Neural crest cell (in vitro differentiated cells): ENCODE measurements at regions not wholly inside any gene's neighbourhood (a gene's known extent, or its start where the extent isn't known, plus 50 kb on each side); places are given as distances from the start of the nearest gene placed in this dataset.
"Not testable (repeated sequence)": the region's sequence is repeated elsewhere in the genome, so short reads cannot be mapped to it uniquely, and the experiment has no call there.

Source experiments
- DNase-seq: peaks from one replicate; pipeline ENCODE4 v3.0.0; 2021; ENCODE audit warnings: low read depth, mixed read lengths, low spot score
- H3K27ac Mint-ChIP-seq: one replicate; pipeline ENCODE4 v1.8.0; 2021; ENCODE audit warnings: mild to moderate bottlenecking, mixed read lengths; ENCODE audit not compliant: unreplicated experiment
- H3K27me3 Mint-ChIP-seq: 2 replicates; pipeline ENCODE4 v1.8.0; 2021; ENCODE audit warnings: low read depth, mild to moderate bottlenecking, mixed read lengths
- H3K36me3 Mint-ChIP-seq: 2 replicates; pipeline ENCODE4 v1.8.0; 2021; ENCODE audit warnings: low read depth, mild to moderate bottlenecking, mixed read lengths
- H3K4me1 Mint-ChIP-seq: 2 replicates; pipeline ENCODE4 v1.8.0; 2021; ENCODE audit warnings: mixed read lengths
- H3K4me3 Mint-ChIP-seq: one replicate; pipeline ENCODE4 v1.8.0; 2021; ENCODE audit warnings: mild to moderate bottlenecking, mixed read lengths
- H3K9me3 Mint-ChIP-seq: 2 replicates; pipeline ENCODE4 v1.8.0; 2021; ENCODE audit warnings: mixed read lengths

DNA sequence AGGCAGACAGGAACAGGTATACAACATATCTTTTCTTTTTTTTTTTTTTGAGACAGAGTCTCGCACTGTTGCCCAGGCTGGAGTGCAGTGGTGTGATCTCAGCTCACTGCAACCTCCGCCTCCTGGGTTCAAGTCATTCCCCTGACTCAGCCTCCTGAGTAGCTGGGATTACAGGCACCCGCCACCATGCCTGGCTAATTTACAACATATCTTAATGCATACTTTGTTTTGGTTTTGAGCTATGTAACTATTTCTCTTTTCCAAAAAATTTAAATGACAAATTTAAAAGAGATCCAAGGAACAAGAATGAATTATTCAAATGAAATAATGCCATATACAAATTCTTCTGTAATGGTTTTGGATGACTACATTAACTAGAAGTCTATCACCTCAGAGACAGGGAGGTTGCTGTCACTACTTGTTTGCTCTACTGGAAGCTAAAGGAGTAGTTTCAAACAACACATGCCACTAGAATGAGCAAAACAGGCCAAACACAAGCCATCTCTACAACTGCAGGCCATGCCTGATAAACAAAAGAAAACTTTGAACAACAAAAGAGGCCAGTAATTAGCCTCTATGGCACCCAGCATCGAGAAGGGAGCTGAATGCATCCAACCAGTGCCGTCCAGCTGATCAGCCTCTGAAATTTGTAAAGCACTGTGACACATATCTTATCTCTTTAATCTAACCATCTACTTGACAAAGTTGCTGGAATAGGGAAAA lies 133.6 kb upstream of the VOPP1 start:
- not testable (repeated sequence) for H3K27ac Mint-ChIP-seq, H3K36me3 Mint-ChIP-seq, H3K4me1 Mint-ChIP-seq, H3K9me3 Mint-ChIP-seq, DNase-seq, H3K27me3 Mint-ChIP-seq, H3K4me3 Mint-ChIP-seq

DNA sequence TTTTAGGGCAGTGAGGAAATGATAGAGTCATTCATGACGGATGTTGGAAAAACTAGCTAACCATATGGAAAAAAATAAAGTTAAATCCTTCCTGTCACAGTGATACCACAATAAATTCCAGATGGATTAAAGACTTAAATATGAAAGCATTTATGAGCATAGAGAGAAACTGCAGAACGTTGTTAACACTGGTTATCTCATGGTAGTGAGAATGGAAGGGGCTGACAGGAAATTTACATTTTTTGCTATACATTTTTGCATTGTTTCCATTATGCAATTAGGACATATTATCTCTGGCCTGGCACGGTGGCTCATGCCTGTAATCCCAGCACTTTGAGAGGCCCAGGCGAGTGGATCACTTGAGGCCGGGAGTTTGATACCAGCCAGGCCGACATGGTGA lies 130.5 kb upstream of the VOPP1 start:
- H3K4me1 Mint-ChIP-seq, H3K27ac Mint-ChIP-seq, H3K4me3 Mint-ChIP-seq, H3K27me3 Mint-ChIP-seq, DNase-seq, H3K36me3 Mint-ChIP-seq, H3K9me3 Mint-ChIP-seq: not testable (repeated sequence)

DNA sequence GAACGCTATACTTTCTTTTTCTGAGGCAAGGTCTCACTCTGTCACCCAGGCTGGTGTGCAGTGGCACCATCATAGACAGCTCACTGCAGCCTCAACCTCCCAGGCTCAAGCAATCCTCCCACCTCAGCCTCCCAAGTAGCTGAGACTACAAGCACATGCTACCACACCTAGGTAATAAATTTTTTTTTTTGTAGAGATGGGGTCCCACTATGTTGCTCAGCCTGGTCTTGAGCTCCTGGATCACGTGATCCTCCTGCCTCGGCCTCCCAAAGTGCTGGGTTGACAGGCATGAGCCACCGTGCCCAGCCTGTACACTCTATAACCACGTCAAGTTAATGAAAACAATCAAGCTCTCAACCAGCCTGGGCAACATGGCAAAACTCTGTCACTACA lies 127.1 kb upstream of the VOPP1 start:
- H3K27ac Mint-ChIP-seq, H3K4me3 Mint-ChIP-seq, H3K4me1 Mint-ChIP-seq, H3K36me3 Mint-ChIP-seq, H3K27me3 Mint-ChIP-seq, H3K9me3 Mint-ChIP-seq, DNase-seq: not testable (repeated sequence)

DNA sequence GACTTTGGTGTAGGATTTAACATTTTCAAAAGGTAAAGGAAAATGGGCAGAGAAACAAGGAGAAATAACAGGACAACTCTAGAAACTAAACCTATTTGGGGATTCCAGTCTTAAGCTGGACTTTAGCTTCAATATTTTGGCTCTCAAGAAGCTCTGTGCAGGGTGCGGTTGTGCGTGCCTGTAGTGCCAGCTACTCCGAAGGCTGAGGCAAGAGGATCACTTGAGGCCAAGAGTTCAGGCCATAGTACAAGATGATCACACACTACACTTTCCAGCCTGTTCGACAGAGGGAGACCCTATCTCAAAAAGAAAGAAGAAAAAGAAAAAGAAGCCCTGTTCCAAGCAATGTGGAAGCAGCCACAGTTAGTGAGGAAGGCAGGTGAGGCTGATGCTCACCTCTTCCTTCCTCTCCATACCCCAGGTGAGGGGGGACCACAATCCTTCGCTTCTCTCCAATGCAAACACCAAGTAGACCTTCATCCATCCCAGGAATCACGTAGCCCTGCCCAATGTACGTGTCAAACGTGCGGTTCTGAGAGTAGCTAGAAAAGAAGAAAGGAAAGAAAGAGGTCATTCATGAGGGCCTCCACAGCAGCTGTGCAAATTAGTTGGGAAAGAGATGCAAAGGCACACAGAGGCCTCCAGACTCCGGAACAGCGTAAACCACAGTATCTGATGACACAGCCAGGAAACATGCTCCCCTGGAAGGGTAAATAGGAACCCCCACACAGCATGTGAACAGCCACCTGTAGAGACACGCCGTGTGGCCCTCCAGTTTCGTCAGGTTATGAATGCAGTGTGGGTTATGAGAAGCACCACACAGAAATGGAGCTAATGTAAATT lies 126.5 kb upstream of the VOPP1 start:
- not testable (repeated sequence) for H3K9me3 Mint-ChIP-seq, H3K4me1 Mint-ChIP-seq, H3K36me3 Mint-ChIP-seq, H3K27me3 Mint-ChIP-seq, DNase-seq, H3K4me3 Mint-ChIP-seq
- peak overlapping the region; percentile 68 for H3K27ac Mint-ChIP-seq

DNA sequence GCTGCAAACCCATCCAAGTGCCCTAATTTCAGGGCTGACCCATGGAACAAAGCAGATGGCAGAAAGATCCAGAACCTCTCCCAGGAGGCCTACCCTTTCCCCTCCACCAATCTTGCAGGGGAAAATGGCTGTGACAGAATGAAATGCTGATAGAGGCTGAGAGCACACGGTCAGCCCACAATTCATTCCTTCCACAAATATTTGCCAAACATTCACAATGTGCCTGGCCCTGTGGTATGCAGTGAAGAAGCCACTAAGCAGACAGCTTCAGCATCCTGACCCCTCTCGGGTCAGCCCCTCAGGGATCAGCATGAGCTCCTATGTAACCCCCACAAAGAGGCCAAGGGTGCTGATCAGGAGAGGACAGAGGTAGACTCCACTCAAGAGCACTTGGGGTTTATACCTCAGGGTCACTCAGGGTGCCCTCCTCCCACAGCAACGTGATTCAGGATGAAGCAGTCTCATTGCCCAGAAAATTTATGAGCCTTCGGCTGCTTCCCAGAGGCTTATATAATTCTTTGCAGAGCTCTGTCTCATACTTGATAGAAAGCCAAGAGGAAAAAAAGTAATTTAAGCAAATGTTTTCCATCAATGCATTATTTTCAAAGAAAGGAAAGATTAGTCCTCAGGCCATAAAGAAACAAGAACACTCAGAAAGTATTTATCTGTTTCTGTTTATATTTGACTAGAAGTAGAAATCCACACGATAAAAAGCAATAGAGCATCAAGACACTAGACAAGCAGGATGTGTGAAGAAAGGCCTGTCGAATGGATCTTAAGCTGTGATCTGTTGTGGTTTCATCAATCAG lies 123.8 kb upstream of the VOPP1 start:
- not testable (repeated sequence) for H3K27ac Mint-ChIP-seq, DNase-seq, H3K4me1 Mint-ChIP-seq, H3K9me3 Mint-ChIP-seq, H3K36me3 Mint-ChIP-seq, H3K27me3 Mint-ChIP-seq, H3K4me3 Mint-ChIP-seq

DNA sequence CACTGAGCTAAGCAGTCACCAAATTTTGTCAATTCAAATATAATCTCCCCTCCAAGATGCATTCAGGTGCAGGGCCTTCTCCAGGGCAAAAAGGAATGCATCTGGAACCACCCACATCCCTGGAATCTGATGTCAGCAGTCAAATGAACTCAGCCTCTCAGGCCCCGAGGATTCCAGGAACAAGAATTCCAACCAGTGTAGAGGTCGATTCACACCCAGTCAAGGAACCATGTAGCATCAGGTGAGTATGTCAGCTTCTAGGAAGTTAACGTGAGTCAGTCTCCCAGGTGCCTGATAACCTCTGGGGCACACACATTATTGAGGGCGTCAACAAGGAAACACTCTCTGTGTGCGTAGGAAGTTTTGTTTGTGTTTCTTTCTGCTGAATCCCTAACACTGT lies 122.2 kb upstream of the VOPP1 start:
- H3K4me3 Mint-ChIP-seq, H3K9me3 Mint-ChIP-seq, H3K36me3 Mint-ChIP-seq, H3K27ac Mint-ChIP-seq, H3K27me3 Mint-ChIP-seq, DNase-seq, H3K4me1 Mint-ChIP-seq: not testable (repeated sequence)

DNA sequence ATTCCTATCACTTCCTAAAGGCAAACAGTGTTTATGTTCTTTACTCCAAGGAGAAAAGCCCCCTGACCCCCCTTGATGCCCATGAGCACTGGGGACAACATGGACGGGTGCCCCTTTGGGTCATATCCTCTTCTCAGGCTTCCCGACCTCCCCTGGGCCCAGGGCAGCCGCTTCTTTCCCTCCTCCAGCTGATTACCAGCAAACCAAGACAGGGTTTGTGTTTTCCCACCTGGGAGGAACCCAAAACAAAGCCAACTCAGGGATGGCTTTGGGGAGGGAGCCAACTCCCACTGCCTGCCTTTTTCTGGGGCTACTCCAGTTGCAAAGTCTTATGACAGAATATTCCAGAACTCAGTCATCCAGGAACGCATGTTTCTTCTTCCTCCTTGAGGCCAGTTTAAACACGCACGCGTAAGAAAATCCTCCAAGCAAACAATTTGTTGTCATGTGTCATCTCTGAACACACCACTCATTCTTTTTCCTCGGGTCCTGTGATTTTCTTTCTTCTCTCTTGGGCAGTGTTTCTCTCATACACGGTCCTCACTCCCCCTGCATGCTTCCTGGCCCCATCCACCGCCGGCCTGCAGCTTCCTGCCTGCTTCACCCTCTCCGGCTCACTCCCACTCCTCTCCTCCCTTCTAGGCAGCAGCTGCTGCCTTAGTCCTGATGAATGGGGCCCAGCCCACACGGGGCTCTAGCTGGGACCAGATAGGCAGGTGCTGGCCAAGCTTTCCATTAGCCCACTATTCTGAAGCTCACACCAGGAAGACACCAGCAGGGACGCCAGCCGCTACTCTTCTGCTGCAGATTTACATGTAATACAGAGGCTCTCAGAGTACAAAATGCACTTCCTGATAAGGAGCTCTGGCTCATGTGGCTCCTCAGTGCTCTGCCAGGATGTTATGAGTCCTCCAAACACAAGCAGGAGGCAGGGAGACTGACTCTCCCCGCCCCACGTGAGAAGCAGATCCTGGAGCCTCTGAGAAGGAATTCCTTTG lies 116.7 kb upstream of the VOPP1 start:
- H3K36me3 Mint-ChIP-seq, H3K27me3 Mint-ChIP-seq, H3K4me3 Mint-ChIP-seq, H3K27ac Mint-ChIP-seq, H3K9me3 Mint-ChIP-seq, DNase-seq: not testable (repeated sequence)
- peaks cover 17% of the 10 kb centered on the region for H3K4me1 Mint-ChIP-seq

DNA sequence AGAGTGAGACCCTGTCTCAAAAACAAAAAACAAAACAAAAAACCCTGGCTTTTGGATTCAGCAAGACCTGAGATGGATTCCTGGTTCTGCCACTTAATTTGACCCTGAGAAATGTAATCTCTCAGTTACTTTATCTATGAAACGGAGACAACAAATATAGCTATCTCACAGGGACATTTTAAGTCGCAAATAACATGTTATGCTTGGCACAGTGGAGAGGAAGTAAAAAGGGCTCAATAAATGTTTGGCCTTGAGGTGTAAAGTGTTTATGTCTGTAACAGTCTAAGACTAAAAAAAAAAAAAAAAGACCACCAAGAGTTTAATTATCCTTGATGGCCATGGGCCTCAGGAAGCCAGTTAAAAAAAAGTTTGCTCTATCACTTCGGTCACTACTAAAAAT lies 116.0 kb upstream of the VOPP1 start:
- H3K36me3 Mint-ChIP-seq, H3K27ac Mint-ChIP-seq, H3K27me3 Mint-ChIP-seq, H3K9me3 Mint-ChIP-seq, H3K4me3 Mint-ChIP-seq, DNase-seq: not testable (repeated sequence)
- H3K4me1 Mint-ChIP-seq, result peaks cover 17% of the 10 kb centered on the region

DNA sequence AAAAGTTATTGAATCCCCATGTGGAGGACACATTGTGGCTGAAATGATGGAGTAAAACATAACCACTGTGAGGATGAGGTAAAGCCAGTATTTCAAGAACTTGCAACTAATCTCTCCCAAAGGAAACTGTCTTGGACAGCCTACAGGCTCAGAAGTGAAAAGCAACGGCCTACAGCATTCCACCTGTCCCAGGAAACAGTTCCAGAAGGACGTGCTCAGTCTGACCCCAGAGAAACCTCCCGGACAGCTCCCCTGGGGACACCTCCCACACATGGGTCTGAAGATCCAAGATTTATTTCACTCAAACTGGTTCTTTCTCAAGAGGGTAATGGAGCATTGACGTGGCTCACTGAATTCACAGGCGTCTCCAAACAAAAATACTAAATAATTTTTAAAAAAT lies 115.0 kb upstream of the VOPP1 start:
- H3K27ac Mint-ChIP-seq, H3K36me3 Mint-ChIP-seq, DNase-seq, H3K9me3 Mint-ChIP-seq, H3K27me3 Mint-ChIP-seq, H3K4me3 Mint-ChIP-seq: not testable (repeated sequence)
- peaks cover 17% of the 10 kb centered on the region for H3K4me1 Mint-ChIP-seq

DNA sequence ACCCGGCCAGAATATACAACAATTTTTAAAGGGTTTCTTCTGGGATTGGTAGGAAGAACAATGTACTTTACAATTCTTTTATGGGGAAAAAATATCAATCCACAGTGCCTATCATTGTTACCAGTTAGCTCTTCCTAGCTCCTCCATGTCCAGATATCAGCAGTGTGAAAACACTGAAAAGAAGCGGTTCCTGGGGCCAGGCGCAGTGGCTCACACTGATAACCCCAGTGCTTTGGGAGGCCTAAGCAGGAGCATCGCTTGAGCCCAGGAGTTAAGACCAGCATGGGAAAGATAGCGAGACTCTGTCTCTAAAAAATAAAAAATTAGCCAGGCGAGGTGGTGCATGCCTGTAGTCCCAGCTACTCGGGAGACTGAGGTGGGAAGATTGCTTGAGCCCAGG lies 114.5 kb upstream of the VOPP1 start:
- not testable (repeated sequence) for DNase-seq, H3K9me3 Mint-ChIP-seq

DNA sequence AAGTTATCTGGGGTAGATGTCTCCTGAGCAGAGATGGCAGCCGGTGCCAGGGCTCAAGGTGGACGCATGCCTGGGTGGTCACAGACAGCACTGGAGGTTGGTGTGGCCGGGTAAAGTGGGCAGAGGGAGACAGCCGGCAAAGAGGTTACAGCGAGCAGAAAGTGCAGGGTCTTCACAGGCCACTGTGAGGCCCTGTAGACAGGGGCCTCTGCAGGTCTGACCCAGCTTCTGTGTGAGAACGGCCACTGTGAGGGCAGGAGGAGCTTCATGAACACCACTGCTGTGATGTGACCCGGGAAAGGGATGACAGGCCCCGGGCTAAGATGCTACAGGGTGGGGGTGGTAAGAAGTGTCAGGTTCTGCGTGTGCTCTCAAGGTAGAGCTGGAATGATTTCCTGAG lies 111.2 kb upstream of the VOPP1 start:
- H3K27me3 Mint-ChIP-seq, H3K36me3 Mint-ChIP-seq, DNase-seq, H3K4me3 Mint-ChIP-seq, H3K9me3 Mint-ChIP-seq, H3K4me1 Mint-ChIP-seq: not testable (repeated sequence)
- H3K27ac Mint-ChIP-seq, result peak overlapping the region; percentile 87

More for the DNA sequence above, 114.5 kb upstream of the VOPP1 start:
- H3K4me1 Mint-ChIP-seq, result peaks cover 17% of the 10 kb centered on the region
- H3K27me3 Mint-ChIP-seq, H3K36me3 Mint-ChIP-seq, H3K27ac Mint-ChIP-seq, H3K4me3 Mint-ChIP-seq: not testable (repeated sequence)

DNA sequence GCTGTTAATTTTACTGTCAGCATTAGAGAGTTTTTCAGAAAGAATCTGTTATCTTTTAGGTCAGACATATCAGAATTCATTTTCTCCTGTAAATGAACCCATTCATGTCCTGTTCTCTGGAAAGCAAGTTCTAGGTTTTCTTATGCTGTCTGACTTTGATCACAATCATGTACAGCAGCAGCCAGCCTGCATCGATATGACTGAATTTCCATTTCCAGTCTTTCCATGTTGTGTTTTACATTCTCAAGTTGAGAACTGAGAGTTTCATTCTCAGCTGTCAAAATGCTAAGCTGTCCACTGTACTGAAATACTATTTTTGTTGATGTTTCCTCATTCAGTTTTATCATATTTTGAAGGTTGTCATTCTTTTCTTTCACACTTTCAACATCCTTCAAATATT lies 103.3 kb upstream of the VOPP1 start:
- H3K4me1 Mint-ChIP-seq, H3K27ac Mint-ChIP-seq, H3K36me3 Mint-ChIP-seq, DNase-seq, H3K4me3 Mint-ChIP-seq, H3K27me3 Mint-ChIP-seq, H3K9me3 Mint-ChIP-seq: not testable (repeated sequence)
